PC-3 (cell line): ENCODE measurements at regions not wholly inside any gene's neighbourhood (a gene's known extent, or its start where the extent isn't known, plus 50 kb on each side); places are given as distances from the start of the nearest gene placed in this dataset.

Experiments
- EZH2phosphoT487 ChIP-seq: fragments of 300-600 bp; sonication (generic); IDR thresholded peaks from 2 replicates; pipeline ENCODE4 v1.6.1; 2018; ENCODE audit warnings: mild to moderate bottlenecking, antibody characterized with exemption, low read length, borderline replicate concordance
- TF ChIP-seq, protein P1 (sequence below): fragments of 300-600 bp; sonication (generic); conservative IDR thresholded peaks from 2 replicates; pipeline ENCODE4 v1.5.1; 2017; ENCODE audit warnings: antibody characterized with exemption, low read depth, mild to moderate bottlenecking, low read length

DNA sequence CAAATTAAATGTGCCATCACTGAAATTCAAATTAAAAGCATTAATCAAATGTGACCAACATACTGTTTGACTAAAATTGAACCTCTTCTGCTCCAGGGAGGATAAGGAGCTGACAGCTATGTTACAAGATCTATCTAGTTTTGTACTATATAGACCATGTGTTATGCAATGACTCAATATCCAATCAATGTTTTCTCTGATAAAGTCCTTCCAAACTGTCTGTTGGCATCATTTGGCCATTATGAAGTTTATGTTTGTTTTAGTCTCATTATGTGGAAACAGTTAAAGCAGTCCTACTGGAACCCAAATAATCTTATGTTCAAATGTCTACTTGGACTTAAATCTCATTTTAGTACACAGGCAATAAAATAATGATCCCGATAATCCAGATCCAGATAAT, 267.0 kb upstream of the THBS1 start:
- TF ChIP-seq, protein P1, sequence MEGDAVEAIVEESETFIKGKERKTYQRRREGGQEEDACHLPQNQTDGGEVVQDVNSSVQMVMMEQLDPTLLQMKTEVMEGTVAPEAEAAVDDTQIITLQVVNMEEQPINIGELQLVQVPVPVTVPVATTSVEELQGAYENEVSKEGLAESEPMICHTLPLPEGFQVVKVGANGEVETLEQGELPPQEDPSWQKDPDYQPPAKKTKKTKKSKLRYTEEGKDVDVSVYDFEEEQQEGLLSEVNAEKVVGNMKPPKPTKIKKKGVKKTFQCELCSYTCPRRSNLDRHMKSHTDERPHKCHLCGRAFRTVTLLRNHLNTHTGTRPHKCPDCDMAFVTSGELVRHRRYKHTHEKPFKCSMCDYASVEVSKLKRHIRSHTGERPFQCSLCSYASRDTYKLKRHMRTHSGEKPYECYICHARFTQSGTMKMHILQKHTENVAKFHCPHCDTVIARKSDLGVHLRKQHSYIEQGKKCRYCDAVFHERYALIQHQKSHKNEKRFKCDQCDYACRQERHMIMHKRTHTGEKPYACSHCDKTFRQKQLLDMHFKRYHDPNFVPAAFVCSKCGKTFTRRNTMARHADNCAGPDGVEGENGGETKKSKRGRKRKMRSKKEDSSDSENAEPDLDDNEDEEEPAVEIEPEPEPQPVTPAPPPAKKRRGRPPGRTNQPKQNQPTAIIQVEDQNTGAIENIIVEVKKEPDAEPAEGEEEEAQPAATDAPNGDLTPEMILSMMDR = no peak
- no peak for TF ChIP-seq EZH2phosphoT487
